H1 (cell line): ENCODE measurements at regions not wholly inside any gene's neighbourhood (a gene's known extent, or its start where the extent isn't known, plus 50 kb on each side); places are given as distances from the start of the nearest gene placed in this dataset.

Experiments
- CTCF ChIA-PET: fragments of 300-600 bp; sonication (Branson Sonifier 250); formaldehyde crosslinking; loops from one replicate; lab custom pipeline; 2021; ENCODE audit not compliant: partially characterized antibody; lab: Charles Lee
- POLR2A ChIA-PET: fragments of 300-600 bp; sonication (Branson Sonifier 250); formaldehyde crosslinking; loops from one replicate; lab custom pipeline; 2021; ENCODE audit warnings: inconsistent platforms; ENCODE audit not compliant: partially characterized antibody; lab: Charles Lee
- DNase-seq, 2 experiments: peaks; one replicate each; pipeline versions ENCODE4 v3.0.0 to v3.0.0-alpha.2; 2010 to 2022; ENCODE audit warnings: low spot score in 2 of 2, low read depth in 1 of 2, mixed read lengths in 1 of 2
- FAIRE-seq: peaks from 2 replicates; lab custom pipeline; 2011; peaks lifted over from hg19 to GRCh38; lab: Jason Lieb, UNC
- H2AFZ ChIP-seq: 2 replicates; pipeline ENCODE4 v1.8.1; 2012; ENCODE audit warnings: low read length, inconsistent platforms
- H2AK5ac ChIP-seq: 2 replicates; pipeline ENCODE4 v1.6.1; 2013; ENCODE audit warnings: low read depth, low read length
- H2BK120ac ChIP-seq: replicated peaks from 2 replicates; pipeline ENCODE3; 2013; ENCODE audit warnings: low read depth, low read length, inconsistent platforms
- H2BK12ac ChIP-seq: 2 replicates; pipeline ENCODE4 v1.6.1; 2013; ENCODE audit warnings: low read depth, low read length
- H2BK15ac ChIP-seq: 2 replicates; pipeline ENCODE4 v1.6.1; 2013; ENCODE audit warnings: low read length
- H2BK20ac ChIP-seq: 2 replicates; pipeline ENCODE4 v1.6.1; 2013; ENCODE audit warnings: low read length
- H2BK5ac ChIP-seq: 2 replicates; pipeline ENCODE4 v1.6.1; 2013; ENCODE audit warnings: low read depth, low read length
- H3K14ac ChIP-seq: 2 replicates; pipeline ENCODE4 v1.6.1; 2013; ENCODE audit warnings: inconsistent platforms; ENCODE audit not compliant: insufficient read length
- H3K18ac ChIP-seq: 2 replicates; pipeline ENCODE4 v1.6.1; 2013; ENCODE audit warnings: low read length; ENCODE audit errors: extremely low read depth
- H3K23ac ChIP-seq: 2 replicates; pipeline ENCODE4 v1.6.1; 2013; ENCODE audit warnings: inconsistent platforms; ENCODE audit not compliant: insufficient read length
- H3K23me2 ChIP-seq: 2 replicates; pipeline ENCODE4 v1.6.1; 2013; ENCODE audit warnings: low read depth, low read length
- H3K27ac ChIP-seq: 2 replicates; pipeline ENCODE4 v1.6.1; 2011; ENCODE audit warnings: low read depth, low read length, inconsistent platforms
- H3K27me3 ChIP-seq, 4 experiments: replicated peaks in 1 of 4; 1 replicate in 1 of 4; 2 replicates in 3 of 4; pipeline versions ENCODE4 v1.6.1 to v1.8.1; 2011 to 2013; ENCODE audit warnings: low read length in 3 of 4, mild to moderate bottlenecking in 3 of 4, inconsistent platforms in 2 of 4, mixed read lengths in 2 of 4, moderate library complexity in 1 of 4; ENCODE audit not compliant: control insufficient read depth in 3 of 4, insufficient read depth in 3 of 4; ENCODE audit errors: extremely low read depth in 1 of 4
- H3K36me3 ChIP-seq, 4 experiments: 2 replicates each; pipeline versions ENCODE4 v1.6.1 to v1.8.1; 2011 to 2013; ENCODE audit warnings: mild to moderate bottlenecking in 4 of 4, low read length in 3 of 4, moderate library complexity in 2 of 4, control low read depth in 1 of 4, inconsistent platforms in 1 of 4; ENCODE audit not compliant: insufficient read depth in 4 of 4, control insufficient read depth in 2 of 4
- H3K4ac ChIP-seq: replicated peaks from 2 replicates; pipeline ENCODE3; 2013; ENCODE audit warnings: low read length, low read depth, mixed read lengths, inconsistent platforms; ENCODE audit not compliant: insufficient read length
- H3K4me1 ChIP-seq, 4 experiments: replicated peaks in 1 of 4; 1 replicate in 1 of 4; 2 replicates in 3 of 4; pipeline versions ENCODE4 v1.6.1 to v1.8.1; 2011 to 2013; ENCODE audit warnings: low read length in 3 of 4, inconsistent platforms in 2 of 4, mixed read lengths in 1 of 4; ENCODE audit not compliant: insufficient read depth in 4 of 4, control insufficient read depth in 3 of 4
- H3K4me2 ChIP-seq, 2 experiments: 2 replicates each; pipeline versions ENCODE4 v1.6.1 to v1.8.1; 2011 to 2013; ENCODE audit warnings: low read depth in 2 of 2, low read length in 2 of 2, control low read depth in 1 of 2, inconsistent platforms in 1 of 2, mild to moderate bottlenecking in 1 of 2; ENCODE audit not compliant: insufficient read depth in 1 of 2
- H3K4me3 ChIP-seq, 4 experiments: fragments of 200-600, 300-600 bp in 1 of 4; sonication (generic), shearing (Covaris generic), sonication (Bioruptor Twin) in 1 of 4; 2 replicates each; pipeline versions ENCODE4 v1.5.1 to v1.8.1; 2011 to 2016; ENCODE audit warnings: low read length in 4 of 4, low read depth in 3 of 4, control low read depth in 2 of 4, inconsistent platforms in 2 of 4, mild to moderate bottlenecking in 2 of 4, mixed read lengths in 1 of 4, moderate library complexity in 1 of 4; ENCODE audit not compliant: insufficient read depth in 2 of 4; ENCODE audit errors: extremely low read depth in 1 of 4
- H3K56ac ChIP-seq: replicated peaks from 2 replicates; pipeline ENCODE3; 2013; ENCODE audit warnings: low read depth, mild to moderate bottlenecking, mixed read lengths, low read length, inconsistent platforms; ENCODE audit not compliant: insufficient read length
- H3K79me1 ChIP-seq: 2 replicates; pipeline ENCODE4 v1.6.1; 2013; ENCODE audit warnings: low read depth, low read length, control low read depth
- H3K79me2 ChIP-seq, 2 experiments: 2 replicates each; pipeline versions ENCODE4 v1.6.1 to v1.8.1; 2012 to 2013; ENCODE audit warnings: low read length in 2 of 2, mild to moderate bottlenecking in 2 of 2, inconsistent platforms in 1 of 2; ENCODE audit not compliant: insufficient read depth in 2 of 2, control insufficient read depth in 1 of 2
- H3K9ac ChIP-seq, 4 experiments: replicated peaks in 1 of 4; 1 replicate in 1 of 4; 2 replicates in 3 of 4; pipeline versions ENCODE4 v1.6.1 to v1.8.1; 2011 to 2013; ENCODE audit warnings: low read depth in 3 of 4, low read length in 3 of 4, control low read depth in 2 of 4, mild to moderate bottlenecking in 2 of 4, moderate library complexity in 2 of 4, inconsistent platforms in 1 of 4; ENCODE audit errors: extremely low read depth in 1 of 4
- H3K9me3 ChIP-seq, 2 experiments: 2 replicates each; pipeline versions ENCODE4 v1.6.1 to v1.8.1; 2012 to 2013; ENCODE audit warnings: mild to moderate bottlenecking in 2 of 2, moderate library complexity in 2 of 2, control low read depth in 1 of 2, inconsistent platforms in 1 of 2, low read depth in 1 of 2, low read length in 1 of 2, mixed read lengths in 1 of 2; ENCODE audit not compliant: insufficient read depth in 2 of 2
- H4K20me1 ChIP-seq, 2 experiments: replicated peaks in 1 of 2; 2 replicates each; pipeline versions ENCODE3 to v1.8.1; 2011 to 2013; ENCODE audit warnings: inconsistent platforms in 2 of 2, low read length in 2 of 2, mild to moderate bottlenecking in 1 of 2; ENCODE audit not compliant: insufficient read depth in 2 of 2, control insufficient read depth in 1 of 2
- H4K5ac ChIP-seq: 2 replicates; pipeline ENCODE4 v1.6.1; 2013; ENCODE audit warnings: low read length, low read depth, mixed read lengths, inconsistent platforms; ENCODE audit not compliant: insufficient read length
- H4K8ac ChIP-seq: 2 replicates; pipeline ENCODE4 v1.8.0; 2013; ENCODE audit warnings: mild to moderate bottlenecking, moderate library complexity, low read length, inconsistent platforms; ENCODE audit not compliant: insufficient read depth; ENCODE audit errors: extremely low read depth
- H4K91ac ChIP-seq: replicated peaks from 2 replicates; pipeline ENCODE3; 2013; ENCODE audit warnings: low read length, mixed read lengths, inconsistent platforms; ENCODE audit not compliant: insufficient read length
- CBX5 ChIP-seq: fragments of 300-800, 300-1000 bp; sonication (generic); IDR thresholded peaks from 2 replicates; pipeline ENCODE4 v1.7.1; 2016; ENCODE audit warnings: antibody characterized with exemption, low read length, low read depth
- GABPA ChIP-seq: IDR thresholded peaks from 2 replicates; pipeline ENCODE4 v1.6.1; 2011; ENCODE audit warnings: mild to moderate bottlenecking, low read length, moderate library complexity, borderline replicate concordance; ENCODE audit not compliant: insufficient read depth
- GTF2F1 ChIP-seq: IDR thresholded peaks from 2 replicates; pipeline ENCODE4 v1.6.1; 2012; ENCODE audit warnings: low read depth, low read length, improper control_type of control experiment, borderline replicate concordance
- JUND ChIP-seq: IDR thresholded peaks from 2 replicates; pipeline ENCODE4 v1.6.1; 2011; ENCODE audit warnings: mild to moderate bottlenecking, improper control_type of control experiment, low read length
- RXRA ChIP-seq: IDR thresholded peaks from 2 replicates; pipeline ENCODE4 v1.6.1; 2011; ENCODE audit warnings: low read depth, mild to moderate bottlenecking, low read length, moderate library complexity; ENCODE audit not compliant: insufficient read depth
- SP4 ChIP-seq: IDR thresholded peaks from 2 replicates; pipeline ENCODE4 v1.6.1; 2012; ENCODE audit warnings: low read length, inconsistent platforms
- WGBS, 2 experiments: shearing (Covaris generic) in 1 of 2; methylation state at CpG; one replicate each; pipeline versions ENCODE4 v1.1.6 to v1.1.7; 2013 to 2015; ENCODE audit warnings: low lambda C conversion rate in 2 of 2, mixed read lengths in 2 of 2, inconsistent platforms in 1 of 2, low coverage in 1 of 2, missing lambda C conversion rate in 1 of 2; ENCODE audit not compliant: insufficient replicate concordance in 2 of 2, insufficient coverage in 1 of 2, insufficient read length in 1 of 2; ENCODE audit errors: extremely low coverage in 1 of 2, missing lambda C conversion rate in 1 of 2; 5-methylcytosine and 5-hydroxymethylcytosine counted together

- Histone ChIP-seq H3K4me2 (no peak overlapping the region), H3K4me3 (no peak overlapping the region), H3K23me2 (no peaks in the 10 kb centered on the region), H2BK120ac (no peak overlapping the region), H3K14ac (no peak overlapping the region), H2BK5ac (no peak overlapping the region), H3K27me3 (no peaks in the 10 kb centered on the region), H2AK5ac (no peak overlapping the region), H3K56ac (no peak overlapping the region), H3K4me1 (peaks cover 2 to 10% (median 3%) of the 10 kb centered on the region in 4 experiments; a peak in 3 of 7 replicates), H3K4ac (no peak overlapping the region), H3K79me2 (no peaks in the 10 kb centered on the region), H3K18ac (no peak overlapping the region), H4K20me1 (no peaks in the 10 kb centered on the region), H3K9me3 (no peaks in the 10 kb centered on the region), H3K36me3 (no peaks in the 10 kb centered on the region), H3K23ac (no peak overlapping the region), H2AFZ (no peak overlapping the region), H3K27ac (no peak overlapping the region), H3K9ac (no peak overlapping the region), H4K5ac (no peak overlapping the region), H4K8ac (no peak overlapping the region), H2BK20ac (no peak overlapping the region), H2BK15ac (no peak overlapping the region), H2BK12ac (no peak overlapping the region), H4K91ac (no peak overlapping the region), H3K79me1 (no peaks in the 10 kb centered on the region)
- no peak for FAIRE-seq
- POLR2A ChIA-PET, result interaction anchor here (0.9 to 1.4 kb wide), 2 partner anchors 19 to 272 kb away, joined by 3 read pairs; no protein-coding TSS in a partner anchor
- CTCF ChIA-PET, result interaction anchor here (1.2 to 6.3 kb wide), 3 partner anchors 16 to 373 kb away, joined by 3 to 32 read pairs (median 3); no protein-coding TSS in a partner anchor
- 88% methylated on average over 6 of the region's 6 CpGs; no CpG with 5 or more reads in 1 of the 2 experiments for WGBS, 2 experiments
- DNase-seq, result no peak
- no peak for TF ChIP-seq RXRA
- TF ChIP-seq SP4, result no peak
- TF ChIP-seq CBX5, result no peak
- no peak for TF ChIP-seq JUND
- no peak for TF ChIP-seq GTF2F1
- no peak for TF ChIP-seq GABPA
Measured at GRCh38 chr2:217062768-217063167, 202.9 kb upstream of the TNP1 start.
